ENCODE measurements at regions not wholly inside any gene's neighbourhood (a gene's known extent, or its start where the extent isn't known, plus 50 kb on each side); places are given as distances from the start of the nearest gene placed in this dataset.

GRCh38 chr2:194927489-194927888 is 729.5 kb upstream of the SLC39A10 start:
- TF ChIP-seq, protein P1, sequence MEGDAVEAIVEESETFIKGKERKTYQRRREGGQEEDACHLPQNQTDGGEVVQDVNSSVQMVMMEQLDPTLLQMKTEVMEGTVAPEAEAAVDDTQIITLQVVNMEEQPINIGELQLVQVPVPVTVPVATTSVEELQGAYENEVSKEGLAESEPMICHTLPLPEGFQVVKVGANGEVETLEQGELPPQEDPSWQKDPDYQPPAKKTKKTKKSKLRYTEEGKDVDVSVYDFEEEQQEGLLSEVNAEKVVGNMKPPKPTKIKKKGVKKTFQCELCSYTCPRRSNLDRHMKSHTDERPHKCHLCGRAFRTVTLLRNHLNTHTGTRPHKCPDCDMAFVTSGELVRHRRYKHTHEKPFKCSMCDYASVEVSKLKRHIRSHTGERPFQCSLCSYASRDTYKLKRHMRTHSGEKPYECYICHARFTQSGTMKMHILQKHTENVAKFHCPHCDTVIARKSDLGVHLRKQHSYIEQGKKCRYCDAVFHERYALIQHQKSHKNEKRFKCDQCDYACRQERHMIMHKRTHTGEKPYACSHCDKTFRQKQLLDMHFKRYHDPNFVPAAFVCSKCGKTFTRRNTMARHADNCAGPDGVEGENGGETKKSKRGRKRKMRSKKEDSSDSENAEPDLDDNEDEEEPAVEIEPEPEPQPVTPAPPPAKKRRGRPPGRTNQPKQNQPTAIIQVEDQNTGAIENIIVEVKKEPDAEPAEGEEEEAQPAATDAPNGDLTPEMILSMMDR (conservative IDR thresholded peaks at IDR 0.05; ENCODE audit: low read length), result no peak
- no peak for TF ChIP-seq EZH2phosphoT487 (IDR thresholded peaks at IDR 0.05; ENCODE audit: borderline replicate concordance, low read depth, low read length)
